Liver (tissue), 8 donors: ENCODE measurements at regions not wholly inside any gene's neighbourhood (a gene's known extent, or its start where the extent isn't known, plus 50 kb on each side); places are given as distances from the start of the nearest gene placed in this dataset.

Experiments used
- DNase-seq: peaks from one replicate; pipeline ENCODE4 v3.0.0-alpha.2; 2017; ENCODE audit warnings: low spot score
- H3K27ac ChIP-seq, 2 donors: one replicate each; pipeline ENCODE4 v1.7.0; 2013; ENCODE audit warnings: inconsistent platforms in 2 of 2, low read length in 2 of 2, control low read depth in 1 of 2, low read depth in 1 of 2, mild to moderate bottlenecking in 1 of 2
- H3K27me3 ChIP-seq, 4 donors: one replicate each; pipeline versions ENCODE4 v1.6.1 to v1.7.0; 2013; ENCODE audit warnings: low read length in 3 of 4, inconsistent platforms in 1 of 4, mild to moderate bottlenecking in 1 of 4, moderate library complexity in 1 of 4; ENCODE audit not compliant: control insufficient read depth in 4 of 4, insufficient read depth in 4 of 4
- H3K36me3 ChIP-seq, 4 donors: one replicate each; pipeline versions ENCODE4 v1.6.1 to v1.7.0; 2013; ENCODE audit warnings: low read length in 3 of 4, mild to moderate bottlenecking in 3 of 4, low read depth in 1 of 4, moderate library complexity in 1 of 4; ENCODE audit not compliant: control insufficient read depth in 4 of 4, insufficient read depth in 3 of 4
- H3K4me1 ChIP-seq, 4 donors: one replicate each; pipeline versions ENCODE4 v1.6.1 to v1.7.0; 2013; ENCODE audit warnings: low read length in 3 of 4, mild to moderate bottlenecking in 3 of 4, moderate library complexity in 1 of 4; ENCODE audit not compliant: control insufficient read depth in 4 of 4, insufficient read depth in 4 of 4
- H3K4me3 ChIP-seq, 3 donors: one replicate each; pipeline versions ENCODE4 v1.6.1 to v1.7.0; 2013; ENCODE audit warnings: low read length in 3 of 3, control low read depth in 1 of 3, low read depth in 1 of 3, mild to moderate bottlenecking in 1 of 3
- H3K9ac ChIP-seq, 2 donors: one replicate each; pipeline ENCODE4 v1.7.0; 2013; ENCODE audit warnings: low read length in 2 of 2, mild to moderate bottlenecking in 2 of 2, moderate library complexity in 2 of 2, control low read depth in 1 of 2, low read depth in 1 of 2
- H3K9me3 ChIP-seq, 4 donors: one replicate each; pipeline versions ENCODE4 v1.6.1 to v1.7.0; 2013; ENCODE audit warnings: low read length in 3 of 4; ENCODE audit not compliant: control insufficient read depth in 4 of 4
- ATF3 ChIP-seq: IDR thresholded peaks from 2 replicates; pipeline ENCODE4 v1.6.1; 2016; ENCODE audit warnings: antibody characterized with exemption
- CTCF ChIP-seq: fragments of 150-350 bp; IDR thresholded peaks from 2 replicates; pipeline ENCODE4 v1.5.1; 2017; ENCODE audit warnings: improper control_type of control experiment, low read depth, low read length; ENCODE audit not compliant: missing input control
- EGR1 ChIP-seq, 2 donors: IDR thresholded peaks; 2 replicates each; pipeline ENCODE4 v1.6.1; 2016 to 2018; ENCODE audit warnings: antibody characterized with exemption in 2 of 2, low read depth in 2 of 2
- FOXA1 ChIP-seq: IDR thresholded peaks from 2 replicates; pipeline ENCODE4 v1.6.1; 2016; ENCODE audit warnings: antibody characterized with exemption
- FOXA2 ChIP-seq: IDR thresholded peaks from 2 replicates; pipeline ENCODE4 v1.6.1; 2016; ENCODE audit warnings: antibody characterized with exemption
- GABPA ChIP-seq, 2 donors: IDR thresholded peaks in 1 of 2; conservative IDR thresholded peaks in 1 of 2; 2 replicates each; pipeline ENCODE4 v1.6.1; 2016; ENCODE audit warnings: antibody characterized with exemption in 2 of 2, mild to moderate bottlenecking in 1 of 2, moderate library complexity in 1 of 2
- HNF4A ChIP-seq, 2 donors: conservative IDR thresholded peaks; 2 replicates each; pipeline ENCODE4 v1.6.1; 2016; ENCODE audit warnings: antibody characterized with exemption in 2 of 2, mild to moderate bottlenecking in 2 of 2
- HNF4G ChIP-seq: IDR thresholded peaks from 2 replicates; pipeline ENCODE4 v1.6.1; 2016; ENCODE audit warnings: antibody characterized with exemption
- JUND ChIP-seq, 2 donors: IDR thresholded peaks; 2 replicates each; pipeline ENCODE4 v1.6.1; 2016; ENCODE audit warnings: antibody characterized with exemption in 2 of 2
- MAX ChIP-seq: IDR thresholded peaks from 2 replicates; pipeline ENCODE4 v1.6.1; 2016; ENCODE audit warnings: antibody characterized with exemption
- NR2F2 ChIP-seq: IDR thresholded peaks from 2 replicates; pipeline ENCODE4 v1.6.1; 2016; ENCODE audit warnings: antibody characterized with exemption
- RAD21 ChIP-seq, 2 donors: IDR thresholded peaks; 2 replicates each; pipeline ENCODE4 v1.6.1; 2016; ENCODE audit warnings: antibody characterized with exemption in 2 of 2, mild to moderate bottlenecking in 2 of 2
- REST ChIP-seq: IDR thresholded peaks from 2 replicates; pipeline ENCODE4 v1.6.1; 2016; ENCODE audit warnings: antibody characterized with exemption, mild to moderate bottlenecking
- RXRA ChIP-seq, 2 donors: IDR thresholded peaks; 2 replicates each; pipeline ENCODE4 v1.6.1; 2017 to 2018; ENCODE audit warnings: antibody characterized with exemption in 2 of 2, mild to moderate bottlenecking in 1 of 2
- SP1 ChIP-seq: IDR thresholded peaks from 2 replicates; pipeline ENCODE4 v1.6.1; 2018; ENCODE audit warnings: antibody characterized with exemption, mild to moderate bottlenecking
- TAF1 ChIP-seq: conservative IDR thresholded peaks from 2 replicates; pipeline ENCODE4 v1.6.1; 2016; ENCODE audit warnings: antibody characterized with exemption, mild to moderate bottlenecking
- YY1 ChIP-seq: IDR thresholded peaks from 2 replicates; pipeline ENCODE4 v1.6.1; 2016; ENCODE audit warnings: antibody characterized with exemption, mild to moderate bottlenecking
- ZBTB33 ChIP-seq: IDR thresholded peaks from 2 replicates; pipeline ENCODE4 v1.6.1; 2016; ENCODE audit warnings: antibody characterized with exemption
- WGBS: extraction: QIAGEN DNeasy Blood & Tissue Kit; methylation state at CpG from one replicate; pipeline ENCODE4 v1.1.7; 2013; 5-methylcytosine and 5-hydroxymethylcytosine counted together
- donor health status: healthy.
- donor health status: healthy.
- donor health status: healthy.
- donor health status: healthy.
- donor health status: healthy.

GRCh38 chr18:45403341-45404049, 211.8 kb upstream of the SLC14A2 start:
- H3K4me1 ChIP-seq: no peaks in the 10 kb centered on the region
- H3K27ac ChIP-seq: no peak overlapping the region

GRCh38 chr18:45408218-45408617, 207.1 kb upstream of the SLC14A2 start:
- no peak overlapping the region for H3K9ac ChIP-seq
- H3K36me3 ChIP-seq: no peaks in the 10 kb centered on the region
- WGBS: 74% methylated on average over 1 of the region's 1 CpG
- H3K9me3 ChIP-seq: no peaks in the 10 kb centered on the region
- no peak overlapping the region for H3K27ac ChIP-seq
- no peak for DNase-seq
- H3K4me1 ChIP-seq: no peaks in the 10 kb centered on the region
- no peak for TF ChIP-seq GABPA (IDR thresholded peaks at IDR 0.05 in 1 of 2, conservative IDR thresholded peaks at IDR 0.05 in 1 of 2)
- TF ChIP-seq YY1: no peak
- no peak for TF ChIP-seq CTCF
- TF ChIP-seq HNF4G: no peak
- TF ChIP-seq HNF4A (conservative IDR thresholded peaks at IDR 0.05): no peak
- TF ChIP-seq EGR1 (IDR thresholded peaks at IDR 0.05; ENCODE audit: low read depth in 2 of 2): no peak
- TF ChIP-seq TAF1: no peak
- H3K27me3 ChIP-seq: no peaks in the 10 kb centered on the region
- no peak overlapping the region for H3K4me3 ChIP-seq

More at GRCh38 chr18:45403341-45404049, 211.8 kb upstream of the SLC14A2 start:
- H3K36me3 ChIP-seq: no peaks in the 10 kb centered on the region
- TF ChIP-seq JUND (IDR thresholded peaks at IDR 0.05) (no peak), RXRA (IDR thresholded peaks at IDR 0.05) (no peak)
- no peak overlapping the region for H3K4me3 ChIP-seq
- no peaks in the 10 kb centered on the region for H3K27me3 ChIP-seq
- no peak overlapping the region for H3K9ac ChIP-seq
- no peaks in the 10 kb centered on the region for H3K9me3 ChIP-seq
- 92% methylated on average over 2 of the region's 2 CpGs for WGBS
- DNase-seq: no peak

- Histone ChIP-seq H3K4me1 (no peaks in the 10 kb centered on the region), H3K9ac (no peak overlapping the region), H3K27ac (no peak overlapping the region), H3K4me3 (no peak overlapping the region), H3K9me3 (no peaks in the 10 kb centered on the region), H3K27me3 (peaks cover 0 to 4% (median 0%) of the 10 kb centered on the region in 4 donors), H3K36me3 (no peaks in the 10 kb centered on the region)
- WGBS: 95% methylated on average over 7 of the region's 7 CpGs
- DNase-seq: no peak
- TF ChIP-seq YY1: no peak
- TF ChIP-seq HNF4A (conservative IDR thresholded peaks at IDR 0.05): no peak
- no peak for TF ChIP-seq RXRA (IDR thresholded peaks at IDR 0.05)
- TF ChIP-seq SP1: no peak
- no peak for TF ChIP-seq RAD21 (IDR thresholded peaks at IDR 0.05)
- no peak for TF ChIP-seq MAX
- TF ChIP-seq FOXA2: no peak
- TF ChIP-seq EGR1 (IDR thresholded peaks at IDR 0.05; ENCODE audit: low read depth in 2 of 2): no peak
- TF ChIP-seq GABPA (IDR thresholded peaks at IDR 0.05 in 1 of 2, conservative IDR thresholded peaks at IDR 0.05 in 1 of 2): no peak
- TF ChIP-seq HNF4G: no peak
- no peak for TF ChIP-seq ATF3
- no peak for TF ChIP-seq NR2F2
- no peak for TF ChIP-seq ZBTB33
- TF ChIP-seq JUND (IDR thresholded peaks at IDR 0.05): no peak
- no peak for TF ChIP-seq TAF1
- no peak for TF ChIP-seq REST
- no peak for TF ChIP-seq FOXA1
Measured at GRCh38 chr18:45409971-45410370, 205.3 kb upstream of the SLC14A2 start.
